ENCODE measurements at regions not wholly inside any gene's neighbourhood (a gene's known extent, or its start where the extent isn't known, plus 50 kb on each side); places are given as distances from the start of the nearest gene placed in this dataset.
"Not testable (repeated sequence)": the region's sequence is repeated elsewhere in the genome, so short reads cannot be mapped to it uniquely, and the experiment has no call there.

DNA sequence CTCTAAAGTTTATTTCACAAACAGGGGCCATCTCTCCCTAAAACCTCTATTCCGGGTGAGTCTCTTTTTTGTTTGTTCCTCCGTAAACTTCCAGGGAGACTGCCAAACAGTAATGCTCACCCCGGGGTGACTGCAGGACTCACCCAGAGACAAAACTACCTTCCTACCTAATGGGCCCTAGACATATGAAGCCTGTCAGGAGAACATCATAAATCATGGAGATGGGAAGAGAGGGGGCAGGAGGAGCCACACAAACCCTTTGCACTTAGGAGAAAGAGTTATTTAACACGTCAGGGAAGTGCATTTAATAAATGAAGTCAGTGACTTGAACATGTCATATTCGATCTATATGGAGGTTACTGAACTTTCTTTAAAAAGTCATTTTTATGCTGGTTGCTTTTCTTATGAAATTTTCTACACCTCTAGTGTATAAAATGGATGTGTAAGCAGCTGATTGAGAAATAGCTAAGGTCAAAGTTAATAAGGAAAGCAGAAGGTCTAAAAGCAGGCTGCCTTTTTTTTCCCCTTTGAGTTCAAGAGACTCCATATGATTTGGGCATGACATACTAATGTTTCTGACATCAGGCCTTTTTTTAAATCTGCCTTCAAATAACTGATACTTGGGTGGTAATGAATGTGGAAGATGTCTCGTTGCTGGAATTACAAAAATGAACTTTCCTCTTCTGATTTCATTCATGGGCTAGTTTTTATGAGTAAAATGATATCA is 286.9 kb upstream of the USP25 start:
- no peak for DNase-seq

GRCh38 chr21:15443740-15444117 is 286.1 kb upstream of the USP25 start:
- DNase-seq: no peak

- DNase-seq: no peak
Observed at GRCh38 chr21:15444118-15444960, 285.4 kb upstream of the USP25 start.

DNA sequence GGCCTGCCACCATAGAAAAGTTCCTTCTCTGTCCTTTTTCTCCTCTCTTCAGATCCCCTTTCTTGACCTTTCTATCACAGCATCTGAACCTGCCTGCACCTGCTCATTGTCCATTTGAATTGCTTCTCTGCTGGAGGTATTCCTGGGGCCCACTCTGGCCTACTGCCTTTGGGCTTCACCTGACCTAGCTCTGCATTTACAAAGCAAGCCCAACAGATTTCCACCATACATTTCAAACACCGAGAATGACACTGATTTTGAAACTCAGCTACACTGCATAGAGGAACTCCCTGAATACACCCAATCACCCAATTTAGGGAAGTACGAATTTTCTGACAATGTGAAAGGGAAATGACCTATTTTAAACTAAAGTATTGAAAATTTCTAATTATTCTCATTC is 284.5 kb upstream of the USP25 start:
- DNase-seq: no peak

DNA sequence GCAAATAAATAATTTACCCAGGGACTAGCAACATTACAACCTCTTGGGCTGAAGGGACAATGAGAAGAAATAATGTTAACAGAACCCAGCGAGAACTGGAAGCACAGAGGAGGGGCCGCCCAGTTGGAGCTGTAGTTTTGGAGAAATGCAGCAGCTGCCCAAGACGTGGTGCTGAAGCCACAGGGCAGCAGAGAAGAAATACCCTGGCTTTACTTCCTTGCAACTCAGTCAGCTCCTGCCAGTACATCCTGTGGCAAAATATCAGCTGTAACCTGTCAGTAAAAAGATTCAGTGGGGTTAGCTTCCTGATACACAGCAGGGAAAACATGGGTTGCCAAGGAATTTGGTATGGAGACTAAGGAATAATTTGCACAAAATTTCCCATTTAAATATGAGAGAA is 283.6 kb upstream of the USP25 start:
- DNase-seq: no peak

DNA sequence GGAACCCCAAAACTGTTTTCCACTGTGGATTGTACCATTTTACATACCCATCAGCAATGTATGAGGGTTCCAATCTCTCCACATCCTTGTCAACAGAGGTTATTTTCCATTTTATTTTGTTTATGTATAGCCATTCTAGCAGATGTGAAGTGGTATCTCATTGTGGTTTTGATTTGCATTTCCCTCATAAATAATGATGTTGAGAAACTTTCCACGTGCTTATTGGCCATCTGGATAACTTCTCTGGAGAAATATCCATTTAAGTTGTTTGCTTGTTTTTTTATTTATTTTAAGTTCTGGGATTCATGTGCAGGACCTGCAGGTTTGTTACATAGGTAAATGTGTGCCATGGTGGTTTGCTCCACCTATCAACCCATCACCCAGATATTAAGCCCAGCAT is 280.2 kb upstream of the USP25 start:
- no peak for DNase-seq

DNA sequence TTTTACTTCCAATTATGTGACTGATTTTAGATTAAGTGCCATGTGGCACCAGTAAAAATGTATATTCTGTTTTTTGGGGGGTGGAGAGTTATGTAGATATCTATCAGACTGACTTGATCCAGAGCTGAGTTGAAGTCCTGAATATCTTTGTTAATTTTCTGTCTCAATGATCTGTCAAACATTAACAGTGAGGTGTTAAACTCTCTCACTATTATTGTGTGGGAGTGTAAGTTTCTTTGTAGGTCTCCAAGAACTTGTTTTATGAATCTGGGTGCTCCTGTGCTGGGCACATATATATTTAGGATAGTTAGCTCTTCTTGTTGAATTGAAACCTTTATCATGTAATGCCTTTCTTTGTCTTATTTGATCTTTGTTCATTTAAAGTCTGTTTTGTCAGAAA is 276.5 kb upstream of the USP25 start:
- no peak for DNase-seq

DNA sequence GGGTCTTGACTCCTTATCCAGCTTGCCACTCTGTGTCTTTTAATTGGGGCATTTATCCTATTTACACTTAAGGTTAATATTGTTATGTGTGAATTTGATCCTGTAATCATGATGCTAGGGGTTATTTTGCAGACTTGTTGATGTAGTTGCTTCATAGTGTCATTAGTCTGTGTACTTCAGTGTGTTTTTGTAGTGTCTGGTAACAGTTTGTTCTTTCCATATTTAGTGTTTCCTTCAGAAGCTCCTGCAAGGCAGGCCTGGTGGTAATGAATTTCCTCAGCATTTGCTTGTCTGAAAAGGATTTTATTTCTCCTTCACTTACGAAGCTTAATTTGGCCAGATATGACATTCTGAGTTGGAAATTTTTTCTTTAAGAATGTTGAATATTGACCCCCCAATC is 276.0 kb upstream of the USP25 start:
- DNase-seq: not testable (repeated sequence)

- DNase-seq: not testable (repeated sequence)
Observed at GRCh38 chr21:15454931-15455330, 274.9 kb upstream of the USP25 start.

GRCh38 chr21:15455819-15456462 is 273.8 kb upstream of the USP25 start:
- no peak for DNase-seq

DNA sequence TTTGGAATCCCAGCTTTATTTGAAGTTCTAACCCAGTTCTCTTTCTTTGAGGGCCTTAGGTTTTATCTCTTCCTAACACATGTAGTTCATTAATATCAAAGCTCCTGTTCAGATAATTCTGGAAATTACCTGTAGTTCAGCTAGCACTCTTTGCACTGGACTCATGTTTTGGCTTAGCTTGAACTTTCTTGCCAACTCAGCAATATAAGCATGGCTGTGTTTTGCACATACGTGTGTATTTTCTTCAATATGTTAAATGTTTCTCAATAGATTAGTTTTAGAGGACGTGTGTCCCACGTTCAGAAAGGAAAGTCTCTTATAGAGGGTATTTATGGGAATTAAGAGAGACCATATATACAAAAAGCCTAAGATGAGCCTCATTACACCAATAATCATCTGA is 271.8 kb upstream of the USP25 start:
- no peak for DNase-seq

DNA sequence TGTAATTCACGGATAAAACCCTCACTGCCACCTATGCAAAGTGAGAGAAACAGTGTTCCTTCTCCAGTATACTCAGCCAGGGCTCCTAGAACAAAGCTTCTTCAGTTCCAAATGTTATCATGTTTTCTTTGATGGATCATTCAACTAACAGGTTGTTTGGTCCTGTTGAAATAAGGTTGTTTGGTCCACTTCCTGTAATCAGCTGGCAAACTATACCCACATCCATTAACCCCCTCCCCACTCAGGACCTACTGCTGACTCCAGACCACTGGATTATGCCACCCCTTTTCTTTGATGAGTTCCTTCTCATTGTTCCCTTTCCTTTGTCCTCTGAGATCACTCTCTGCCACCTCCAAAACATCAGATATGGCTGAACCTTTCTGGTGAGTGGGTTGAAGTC is 267.7 kb upstream of the USP25 start:
- no peak for DNase-seq

DNA sequence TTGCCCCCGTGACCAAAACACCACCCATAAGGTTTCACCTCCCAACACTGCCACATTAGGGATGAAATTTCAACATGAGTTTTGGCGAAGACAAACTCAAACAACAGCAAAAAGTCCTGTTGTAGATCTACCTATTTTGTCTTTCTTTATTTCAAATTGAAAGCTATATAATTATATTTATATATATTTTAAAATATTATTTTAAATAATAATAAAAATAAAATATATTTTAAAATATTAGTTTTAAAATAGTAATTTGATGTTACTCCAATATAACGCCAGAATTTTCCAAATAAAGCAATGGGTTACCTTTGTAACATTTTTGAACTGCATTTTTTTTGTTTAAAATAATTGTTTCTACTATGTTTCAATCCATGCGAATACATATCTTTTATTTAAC is 263.5 kb upstream of the USP25 start:
- DNase-seq: no peak

GRCh38 chr21:15468368-15468767 is 261.4 kb upstream of the USP25 start:
- no peak for DNase-seq

DNA sequence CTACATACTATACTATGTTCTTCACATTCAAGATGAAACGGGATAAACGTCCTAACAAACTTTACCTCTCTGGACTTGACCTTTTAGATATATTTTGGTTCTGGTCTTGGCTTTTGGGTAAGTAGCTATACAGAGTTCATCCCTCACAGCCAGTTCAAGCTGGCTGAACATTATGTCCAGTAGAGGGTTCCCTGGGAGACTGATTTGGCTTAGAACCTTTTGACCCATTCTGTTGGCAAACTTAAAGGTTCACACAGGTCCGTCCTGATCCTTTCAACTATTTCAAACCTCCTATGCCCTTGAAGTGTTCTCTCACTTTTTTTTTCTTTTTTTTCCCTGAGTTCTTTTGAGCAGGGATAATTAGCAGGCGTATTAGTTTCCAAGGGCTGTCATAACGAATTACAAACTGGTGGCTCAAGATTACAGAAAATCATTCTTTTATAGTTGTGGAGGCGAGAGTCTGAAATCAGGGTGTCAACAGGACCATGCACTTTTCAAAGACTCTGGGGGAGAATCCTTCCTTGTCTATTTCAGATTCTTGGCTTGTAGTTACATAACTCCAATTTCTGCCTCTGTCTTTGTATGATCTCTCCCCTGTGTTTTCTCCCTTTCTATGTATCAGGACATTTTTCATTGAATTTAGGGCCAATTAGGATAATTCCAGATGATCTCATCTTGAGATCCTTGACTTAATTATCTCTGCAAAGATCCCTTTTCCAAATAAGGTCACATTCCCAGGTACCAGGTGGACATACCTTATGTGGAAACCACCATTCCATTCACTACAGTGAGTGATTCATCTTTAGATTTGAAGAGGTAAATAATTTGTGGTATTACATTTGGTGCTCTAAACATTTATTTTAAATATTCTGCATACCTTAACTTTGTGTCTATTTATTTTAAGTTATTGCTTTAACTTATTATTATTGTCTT is 257.4 kb upstream of the USP25 start:
- no peak for DNase-seq

DNA sequence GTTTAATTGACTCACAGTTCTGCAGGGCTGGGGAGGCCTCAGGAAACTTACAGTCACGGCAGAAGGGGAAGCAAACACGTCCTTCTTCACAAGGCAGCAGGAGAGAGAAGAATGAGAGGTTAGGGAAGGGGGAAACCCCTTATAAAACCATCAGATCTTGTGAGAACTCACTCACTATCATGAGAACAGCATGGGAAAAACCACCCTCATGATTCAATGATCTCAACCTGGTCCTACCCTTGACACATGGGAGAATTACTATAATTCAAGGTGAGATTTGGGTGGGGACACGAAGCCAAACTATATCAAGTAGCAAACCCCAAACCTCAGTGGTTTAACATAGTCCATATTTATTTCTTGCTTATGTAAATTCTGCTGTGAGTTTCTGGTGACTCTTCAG is 252.0 kb upstream of the USP25 start:
- DNase-seq: not testable (repeated sequence)

DNA sequence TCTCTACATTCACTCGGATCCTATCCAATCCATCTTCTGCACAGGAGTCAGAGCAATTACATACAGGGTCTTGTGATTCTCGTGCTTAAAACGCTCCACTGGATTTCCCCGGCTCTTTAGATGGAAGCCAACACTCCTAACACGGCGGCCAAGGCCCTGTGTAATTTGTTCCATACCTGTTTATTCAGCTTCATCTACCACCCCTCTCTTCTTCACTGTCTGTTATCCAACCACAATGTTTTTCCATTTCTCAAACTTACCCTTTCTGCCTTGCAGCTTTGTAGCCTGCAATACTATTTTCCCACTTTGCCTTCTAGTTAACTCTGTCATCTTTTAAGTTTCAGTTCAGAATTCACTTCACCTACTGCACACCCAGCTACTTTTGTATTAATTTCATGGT is 249.6 kb upstream of the USP25 start:
- no peak for DNase-seq

DNA sequence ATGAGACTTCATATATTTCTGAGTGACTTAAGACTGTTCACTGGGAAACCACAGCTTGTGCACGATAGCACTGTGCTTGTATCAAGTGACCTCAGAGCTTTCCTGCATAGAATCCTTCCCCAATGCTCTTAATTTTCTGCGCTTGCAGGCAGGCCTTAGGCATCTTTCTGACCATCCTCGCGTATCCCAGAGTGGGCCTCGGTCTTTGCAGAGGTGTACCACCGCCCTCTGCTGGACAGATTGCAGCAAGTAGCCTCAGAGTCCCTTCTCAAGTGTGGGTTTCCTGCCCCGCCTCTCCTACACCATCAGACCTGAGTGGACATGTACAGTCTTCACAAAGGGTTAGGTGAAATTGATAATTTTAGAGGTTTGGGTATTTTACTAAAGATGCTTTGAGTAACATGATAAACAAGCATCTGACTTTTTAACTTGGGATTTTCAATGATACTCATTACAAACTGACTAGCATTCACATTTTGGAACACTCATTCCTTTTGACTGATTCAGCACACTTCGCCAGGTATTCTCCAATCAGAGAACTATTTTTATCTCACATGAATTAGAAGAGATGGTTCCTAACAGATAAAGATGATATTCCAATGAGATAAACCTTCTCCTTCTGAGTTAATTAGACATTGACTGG is 246.5 kb upstream of the USP25 start:
- peak; percentile 64 for DNase-seq

DNA sequence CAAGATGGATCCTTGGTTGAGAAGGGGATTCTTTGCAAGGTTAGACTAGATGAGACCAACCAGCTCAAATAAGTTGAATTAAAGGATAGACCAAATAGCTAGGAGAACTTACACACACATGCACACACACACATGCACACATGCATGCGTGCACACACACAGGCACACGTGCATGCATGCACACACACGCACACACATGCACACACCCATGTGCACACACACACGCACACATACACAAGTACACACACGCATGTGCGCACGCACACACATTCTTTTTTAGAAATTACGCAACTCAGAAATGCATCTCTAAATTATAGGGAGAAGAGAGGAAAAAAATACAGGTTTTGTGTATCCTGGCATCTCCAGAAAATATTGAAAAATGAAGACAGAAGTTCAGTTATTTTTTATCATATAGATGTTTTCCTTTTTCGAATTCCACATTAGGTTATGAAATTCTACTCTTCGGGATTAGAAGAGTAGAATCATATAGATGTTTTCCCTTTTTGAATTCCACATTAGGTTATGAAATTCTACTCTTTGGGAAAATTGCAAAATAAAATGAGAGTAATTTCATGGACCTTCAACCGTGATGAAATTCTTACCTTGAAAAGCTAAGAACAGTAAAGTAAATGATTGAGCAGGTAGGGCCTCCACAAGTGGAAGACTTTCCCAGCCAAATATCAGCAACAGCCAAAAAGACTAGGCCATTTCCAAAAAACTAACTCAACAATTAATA is 243.2 kb upstream of the USP25 start:
- no peak for DNase-seq

DNA sequence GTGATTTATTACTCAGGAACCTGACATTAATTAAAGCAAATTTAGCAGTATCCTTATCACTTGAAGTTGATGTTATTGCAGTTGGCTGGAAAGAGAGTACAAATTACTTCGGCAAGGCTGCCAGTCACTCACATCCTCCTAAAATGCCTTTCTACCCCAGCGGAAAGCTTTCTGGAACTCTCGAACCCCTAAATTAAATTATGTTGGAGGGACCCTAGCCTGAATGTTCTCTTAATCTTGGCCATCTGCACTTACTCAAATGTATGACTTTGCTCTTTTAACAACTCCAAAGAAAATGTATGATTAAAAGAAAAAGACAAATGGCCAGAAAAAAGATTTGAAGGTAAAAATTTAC is 242.6 kb upstream of the USP25 start:
- no peak for DNase-seq

DNA sequence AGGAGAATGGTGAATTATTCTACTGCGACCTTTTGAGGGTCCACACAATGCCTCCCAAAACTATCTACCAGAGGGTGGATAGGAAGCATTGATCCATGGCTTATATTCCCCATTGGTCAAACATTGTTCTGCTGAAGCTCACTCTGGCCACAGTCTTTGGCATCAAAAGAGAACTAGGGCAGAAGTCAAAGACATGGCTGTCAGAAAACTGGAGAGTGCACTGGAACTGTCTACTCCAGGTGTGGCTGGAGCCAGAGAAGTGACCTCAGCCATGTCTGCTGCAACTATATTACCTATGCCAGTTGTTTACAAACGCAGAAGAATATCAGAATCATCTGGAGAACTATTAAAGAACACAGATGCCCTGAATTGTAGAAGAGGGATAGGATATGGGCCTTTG is 238.7 kb upstream of the USP25 start:
- DNase-seq: no peak

- no peak for DNase-seq
Observed at GRCh38 chr21:15493646-15494045, 236.1 kb upstream of the USP25 start.
